ENCODE measurements at regions not wholly inside any gene's neighbourhood (a gene's known extent, or its start where the extent isn't known, plus 50 kb on each side); places are given as distances from the start of the nearest gene placed in this dataset.

DNA sequence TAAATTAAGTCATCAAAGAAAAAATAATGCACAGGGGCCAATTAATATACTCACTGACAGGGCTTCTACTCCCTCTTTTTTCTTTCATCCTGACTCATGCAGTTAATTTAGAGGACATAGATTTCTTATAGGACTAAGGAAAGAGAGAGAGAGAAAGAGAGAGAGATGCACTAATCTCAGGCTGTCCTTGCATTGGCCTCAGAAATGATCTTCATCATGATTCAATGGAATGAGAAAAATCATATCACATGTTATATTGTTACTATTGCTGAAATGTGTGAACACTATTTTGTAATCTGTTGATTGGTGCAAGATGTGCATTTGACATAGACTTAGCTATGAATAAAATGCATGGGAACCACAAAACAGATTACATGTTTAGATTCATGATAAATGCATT lies 608.3 kb upstream of the NUDT12 start:
- no peaks in the 10 kb centered on the region for H3K4me1 ChIP-seq (ENCODE audit: insufficient read depth, low read length, poor library complexity, severe bottlenecking)
- no peaks in the 10 kb centered on the region for H3K79me2 ChIP-seq (ENCODE audit: insufficient read depth, low read depth, low read length)
- no peak overlapping the region for H3K4me2 ChIP-seq (ENCODE audit: low read length)
- no peaks in the 10 kb centered on the region for H3K9me3 ChIP-seq (ENCODE audit: low read length)
- no peak overlapping the region for H3K27ac ChIP-seq (ENCODE audit: low read depth, low read length, poor library complexity, severe bottlenecking)
- no TSS peak for BruUV-seq (replicated peaks)
- DNase-seq (ENCODE audit: low spot score): no peak
- H3K9me2 ChIP-seq (ENCODE audit: insufficient read depth, low read length): no peaks in the 10 kb centered on the region
- intact Hi-C loops (cut with micrococcal nuclease; ENCODE audit: unreplicated experiment): loop anchor here (10.0 kb wide), 1 partner anchor 366 kb away; no protein-coding TSS in a partner anchor
- no peaks in the 10 kb centered on the region for H4K20me1 ChIP-seq (ENCODE audit: insufficient read depth, low read length)
- ChIA-PET CTCF (ENCODE audit: unreplicated experiment) (no interaction called here), POLR2A (no interaction called here)
- H3K36me3 ChIP-seq (ENCODE audit: insufficient read depth, low read length): no peaks in the 10 kb centered on the region
- H3K4me3 ChIP-seq (ENCODE audit: low read depth, low read length, poor library complexity, severe bottlenecking): no peak overlapping the region
- no peak for TF ChIP-seq EZH2phosphoT487 (IDR thresholded peaks at IDR 0.05; ENCODE audit: borderline replicate concordance, low read depth, low read length)
- TF ChIP-seq, protein P1, sequence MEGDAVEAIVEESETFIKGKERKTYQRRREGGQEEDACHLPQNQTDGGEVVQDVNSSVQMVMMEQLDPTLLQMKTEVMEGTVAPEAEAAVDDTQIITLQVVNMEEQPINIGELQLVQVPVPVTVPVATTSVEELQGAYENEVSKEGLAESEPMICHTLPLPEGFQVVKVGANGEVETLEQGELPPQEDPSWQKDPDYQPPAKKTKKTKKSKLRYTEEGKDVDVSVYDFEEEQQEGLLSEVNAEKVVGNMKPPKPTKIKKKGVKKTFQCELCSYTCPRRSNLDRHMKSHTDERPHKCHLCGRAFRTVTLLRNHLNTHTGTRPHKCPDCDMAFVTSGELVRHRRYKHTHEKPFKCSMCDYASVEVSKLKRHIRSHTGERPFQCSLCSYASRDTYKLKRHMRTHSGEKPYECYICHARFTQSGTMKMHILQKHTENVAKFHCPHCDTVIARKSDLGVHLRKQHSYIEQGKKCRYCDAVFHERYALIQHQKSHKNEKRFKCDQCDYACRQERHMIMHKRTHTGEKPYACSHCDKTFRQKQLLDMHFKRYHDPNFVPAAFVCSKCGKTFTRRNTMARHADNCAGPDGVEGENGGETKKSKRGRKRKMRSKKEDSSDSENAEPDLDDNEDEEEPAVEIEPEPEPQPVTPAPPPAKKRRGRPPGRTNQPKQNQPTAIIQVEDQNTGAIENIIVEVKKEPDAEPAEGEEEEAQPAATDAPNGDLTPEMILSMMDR (conservative IDR thresholded peaks at IDR 0.05; ENCODE audit: low read length): no peak
- H2AFZ ChIP-seq (ENCODE audit: low read length): no peak overlapping the region

GRCh38 chr5:104146652-104147051 lies 584.1 kb upstream of the NUDT12 start:
- Histone ChIP-seq H3K4me2 (ENCODE audit: low read length) (no peak overlapping the region), H3K79me2 (ENCODE audit: insufficient read depth, low read depth, low read length) (no peaks in the 10 kb centered on the region), H2AFZ (ENCODE audit: low read length) (no peak overlapping the region), H3K4me1 (ENCODE audit: insufficient read depth, low read length, poor library complexity, severe bottlenecking) (no peaks in the 10 kb centered on the region), H3K9me3 (ENCODE audit: low read length) (no peaks in the 10 kb centered on the region), H3K36me3 (ENCODE audit: insufficient read depth, low read length) (no peaks in the 10 kb centered on the region), H4K20me1 (ENCODE audit: insufficient read depth, low read length) (no peaks in the 10 kb centered on the region), H3K9me2 (ENCODE audit: insufficient read depth, low read length) (no peaks in the 10 kb centered on the region), H3K4me3 (ENCODE audit: low read depth, low read length, poor library complexity, severe bottlenecking) (no peak overlapping the region), H3K27ac (ENCODE audit: low read depth, low read length, poor library complexity, severe bottlenecking) (no peak overlapping the region)
- POLR2A ChIA-PET: interaction anchor here (0.6 kb wide), 1 partner anchor 120 kb away, joined by 3 read pairs; no protein-coding TSS in a partner anchor
- CTCF ChIA-PET (ENCODE audit: unreplicated experiment): no interaction called here
- BruUV-seq (replicated peaks): no TSS peak
- intact Hi-C loops (cut with micrococcal nuclease; ENCODE audit: unreplicated experiment): no loop called here
- TF ChIP-seq, protein P1 (conservative IDR thresholded peaks at IDR 0.05; ENCODE audit: low read length): no peak
- TF ChIP-seq EZH2phosphoT487 (IDR thresholded peaks at IDR 0.05; ENCODE audit: borderline replicate concordance, low read depth, low read length): no peak
- no peak for DNase-seq (ENCODE audit: low spot score)

DNA sequence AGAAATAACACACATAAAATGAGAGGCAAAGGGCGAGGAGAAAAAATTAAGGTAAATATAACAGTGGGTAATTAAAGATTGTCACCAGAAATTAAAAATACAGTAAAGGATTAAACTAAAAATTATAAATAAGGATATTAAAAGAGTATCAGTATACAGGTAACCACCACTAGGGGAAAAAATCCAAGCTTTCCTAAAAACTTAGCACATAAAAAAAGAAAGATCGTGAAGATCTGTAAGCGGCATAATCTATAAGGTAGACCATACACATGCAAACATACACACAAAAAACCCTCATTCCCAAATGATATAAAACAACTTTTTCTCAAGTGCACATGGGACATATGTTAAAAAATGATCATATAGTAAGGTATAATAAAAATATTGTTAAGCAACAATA lies 577.3 kb upstream of the NUDT12 start:
- Histone ChIP-seq H3K36me3 (ENCODE audit: insufficient read depth, low read length) (no peaks in the 10 kb centered on the region), H3K9me3 (ENCODE audit: low read length) (no peaks in the 10 kb centered on the region), H4K20me1 (ENCODE audit: insufficient read depth, low read length) (no peaks in the 10 kb centered on the region), H3K4me2 (ENCODE audit: low read length) (no peak overlapping the region), H3K27ac (ENCODE audit: low read depth, low read length, poor library complexity, severe bottlenecking) (no peak overlapping the region), H3K79me2 (ENCODE audit: insufficient read depth, low read depth, low read length) (no peaks in the 10 kb centered on the region), H3K4me1 (ENCODE audit: insufficient read depth, low read length, poor library complexity, severe bottlenecking) (no peaks in the 10 kb centered on the region), H3K4me3 (ENCODE audit: low read depth, low read length, poor library complexity, severe bottlenecking) (no peak overlapping the region), H3K9me2 (ENCODE audit: insufficient read depth, low read length) (no peaks in the 10 kb centered on the region), H2AFZ (ENCODE audit: low read length) (no peak overlapping the region)
- DNase-seq (ENCODE audit: low spot score): no peak
- TF ChIP-seq, protein P1 (conservative IDR thresholded peaks at IDR 0.05; ENCODE audit: low read length): no peak
- TF ChIP-seq EZH2phosphoT487 (IDR thresholded peaks at IDR 0.05; ENCODE audit: borderline replicate concordance, low read depth, low read length): no peak
- intact Hi-C loops (cut with micrococcal nuclease; ENCODE audit: unreplicated experiment): no loop called here
- no TSS peak for BruUV-seq (replicated peaks)
- POLR2A ChIA-PET: no interaction called here
- CTCF ChIA-PET (ENCODE audit: unreplicated experiment): no interaction called here
